CD4-positive, alpha-beta memory T cell (primary cell): ENCODE measurements at regions not wholly inside any gene's neighbourhood (a gene's known extent, or its start where the extent isn't known, plus 50 kb on each side); places are given as distances from the start of the nearest gene placed in this dataset.

Experiments
- CTCF ChIA-PET: fragments of 350-600 bp; sonication (Branson Sonifier 250); formaldehyde crosslinking; loops from one replicate; lab custom pipeline; 2021; ENCODE audit warnings: inconsistent platforms; ENCODE audit not compliant: partially characterized antibody; lab: Charles Lee
- POLR2A ChIA-PET: fragments of 350-600 bp; sonication (Branson Sonifier 250); formaldehyde crosslinking; loops from one replicate; lab custom pipeline; 2021; ENCODE audit not compliant: partially characterized antibody; lab: Charles Lee
- DNase-seq, 5 donors: peaks; one replicate each; pipeline versions ENCODE4 v3.0.0 to v3.0.0-alpha.2; 2020 to 2022; ENCODE audit warnings: mixed read lengths in 1 of 5
- H3K27ac ChIP-seq: one replicate; pipeline ENCODE4 v1.7.0; 2013; ENCODE audit warnings: low read depth, low read length
- H3K27me3 ChIP-seq: 2 replicates; pipeline ENCODE4 v1.7.0; 2013; ENCODE audit warnings: mild to moderate bottlenecking, low read length, moderate library complexity; ENCODE audit not compliant: insufficient read depth
- H3K36me3 ChIP-seq: 2 replicates; pipeline ENCODE4 v1.7.0; 2013; ENCODE audit warnings: mild to moderate bottlenecking, low read length, moderate library complexity; ENCODE audit not compliant: insufficient read depth
- H3K4me1 ChIP-seq: 2 replicates; pipeline ENCODE4 v1.7.0; 2013; ENCODE audit warnings: mild to moderate bottlenecking, low read length, moderate library complexity; ENCODE audit not compliant: insufficient read depth
- H3K4me3 ChIP-seq, 2 donors: one replicate each; pipeline ENCODE4 v1.7.0; 2013; ENCODE audit warnings: low read length in 2 of 2, mild to moderate bottlenecking in 1 of 2
- H3K9me3 ChIP-seq, 2 donors: one replicate each; pipeline ENCODE4 v1.7.0; 2013; ENCODE audit warnings: low read length in 2 of 2, control low read depth in 1 of 2; ENCODE audit not compliant: control insufficient read depth in 1 of 2
- H3K27ac Mint-ChIP-seq, 7 donors: one replicate each; pipeline ENCODE4 v1.8.0; 2020 to 2021; ENCODE audit warnings: mixed read lengths in 7 of 7, mild to moderate bottlenecking in 6 of 7, inconsistent platforms in 3 of 7, moderate library complexity in 3 of 7
- H3K27me3 Mint-ChIP-seq, 2 donors: one replicate each; pipeline ENCODE4 v1.8.0; 2020 to 2021; ENCODE audit warnings: mixed read lengths in 2 of 2
- H3K36me3 Mint-ChIP-seq, 2 donors: one replicate each; pipeline ENCODE4 v1.8.0; 2020 to 2021; ENCODE audit warnings: mixed read lengths in 2 of 2, inconsistent platforms in 1 of 2, mild to moderate bottlenecking in 1 of 2
- H3K4me1 Mint-ChIP-seq, 4 donors: one replicate each; pipeline ENCODE4 v1.8.0; 2020 to 2021; ENCODE audit warnings: mixed read lengths in 4 of 4, mild to moderate bottlenecking in 1 of 4
- H3K4me3 Mint-ChIP-seq, 8 donors: one replicate each; pipeline ENCODE4 v1.8.0; 2020 to 2021; ENCODE audit warnings: mixed read lengths in 8 of 8, mild to moderate bottlenecking in 7 of 8, moderate library complexity in 6 of 8, inconsistent platforms in 3 of 8
- H3K9me3 Mint-ChIP-seq, 8 donors: one replicate each; pipeline ENCODE4 v1.8.0; 2020 to 2021; ENCODE audit warnings: mixed read lengths in 8 of 8, mild to moderate bottlenecking in 5 of 8, inconsistent platforms in 3 of 8, moderate library complexity in 1 of 8
- intact Hi-C: fragments of 100-400 bp; cut with micrococcal nuclease; formaldehyde crosslinking; loops from one replicate; pipeline ENCODE4 v1.15.1; 2023

- intact Hi-C loops, result no loop called here
- H3K4me1 ChIP-seq, result no peaks in the 10 kb centered on the region
- no peak for DNase-seq
- no peak overlapping the region for H3K4me3 ChIP-seq
- no peak overlapping the region for H3K27ac ChIP-seq
- Mint-ChIP-seq H3K27me3 (no peaks in the 10 kb centered on the region), H3K27ac (no peak overlapping the region), H3K4me3 (no peak overlapping the region), H3K36me3 (no peaks in the 10 kb centered on the region), H3K9me3 (peaks cover 0 to 3% (median 0%) of the 10 kb centered on the region in 8 donors), H3K4me1 (no peaks in the 10 kb centered on the region)
- H3K27me3 ChIP-seq, result no peaks in the 10 kb centered on the region
- CTCF ChIA-PET, result no interaction called here
- no peaks in the 10 kb centered on the region for H3K36me3 ChIP-seq
- no peaks in the 10 kb centered on the region for H3K9me3 ChIP-seq
- POLR2A ChIA-PET, result no interaction called here
These were observed 66.1 kb upstream of the CXADR start for GRCh38 chr21:17446737-17447136.

- peaks cover 3 to 8% (median 6%) of the 10 kb centered on the region in 4 donors for H3K4me1 Mint-ChIP-seq
- Histone ChIP-seq H3K9me3 (no peaks in the 10 kb centered on the region), H3K27me3 (no peaks in the 10 kb centered on the region), H3K4me3 (no peak overlapping the region), H3K27ac (no peak overlapping the region), H3K4me1 (no peaks in the 10 kb centered on the region), H3K36me3 (no peaks in the 10 kb centered on the region)
- H3K9me3 Mint-ChIP-seq, result no peaks in the 10 kb centered on the region
- intact Hi-C loops, result no loop called here
- ChIA-PET POLR2A (no interaction called here), CTCF (no interaction called here)
- H3K4me3 Mint-ChIP-seq, result no peak overlapping the region
- no peak for DNase-seq
- peaks cover 0 to 2% of the 10 kb centered on the region in 2 donors for H3K36me3 Mint-ChIP-seq
- peaks cover 0 to 1% of the 10 kb centered on the region in 2 donors for H3K27me3 Mint-ChIP-seq
- no peak overlapping the region for H3K27ac Mint-ChIP-seq
These were observed 63.1 kb upstream of the CXADR start for GRCh38 chr21:17449701-17450100.

- H3K27ac Mint-ChIP-seq, result no peak overlapping the region
- peaks cover 0 to 3% of the 10 kb centered on the region in 2 donors for H3K36me3 Mint-ChIP-seq
- H3K27me3 Mint-ChIP-seq, result peaks cover 0 to 2% of the 10 kb centered on the region in 2 donors
- POLR2A ChIA-PET, result no interaction called here
- no peaks in the 10 kb centered on the region for H3K9me3 Mint-ChIP-seq
- Histone ChIP-seq H3K27ac (no peak overlapping the region), H3K27me3 (no peaks in the 10 kb centered on the region), H3K4me1 (no peaks in the 10 kb centered on the region), H3K4me3 (no peak overlapping the region), H3K9me3 (no peaks in the 10 kb centered on the region), H3K36me3 (no peaks in the 10 kb centered on the region)
- CTCF ChIA-PET, result no interaction called here
- H3K4me3 Mint-ChIP-seq, result no peak overlapping the region
- DNase-seq, result no peak
- intact Hi-C loops, result no loop called here
- H3K4me1 Mint-ChIP-seq, result peaks cover 4 to 10% (median 7%) of the 10 kb centered on the region in 4 donors
These were observed 61.4 kb upstream of the CXADR start for GRCh38 chr21:17451364-17451891.

GRCh38 chr21:17454315-17455027 lies 58.4 kb upstream of the CXADR start:
- no peak overlapping the region for H3K4me3 ChIP-seq
- no peaks in the 10 kb centered on the region for H3K9me3 ChIP-seq
- POLR2A ChIA-PET, result interaction anchor here (0.6 kb wide), 1 partner anchor 70 kb away, joined by 6 read pairs; no protein-coding TSS in a partner anchor
- DNase-seq, result peak; percentile 3 to 39 (median 12)
- H3K4me3 Mint-ChIP-seq, result peak overlapping the region in 6 of 8 donors; percentile 3 to 61 (median 20)
- peaks cover 4 to 10% (median 7%) of the 10 kb centered on the region in 4 donors for H3K4me1 Mint-ChIP-seq
- peak overlapping the region in 2 of 7 donors; percentile 15 to 75 for H3K27ac Mint-ChIP-seq
- no peaks in the 10 kb centered on the region for H3K4me1 ChIP-seq
- H3K36me3 ChIP-seq, result no peaks in the 10 kb centered on the region
- CTCF ChIA-PET, result no interaction called here
- no peaks in the 10 kb centered on the region for H3K27me3 ChIP-seq
- H3K27ac ChIP-seq, result no peak overlapping the region
- intact Hi-C loops, result no loop called here
- H3K9me3 Mint-ChIP-seq, result no peaks in the 10 kb centered on the region
- peaks cover 0 to 3% of the 10 kb centered on the region in 2 donors for H3K36me3 Mint-ChIP-seq
- peaks cover 2 to 5% of the 10 kb centered on the region in 2 donors for H3K27me3 Mint-ChIP-seq

GRCh38 chr21:17455028-17455353 lies 57.9 kb upstream of the CXADR start:
- Histone ChIP-seq H3K36me3 (no peaks in the 10 kb centered on the region), H3K4me1 (no peaks in the 10 kb centered on the region), H3K9me3 (no peaks in the 10 kb centered on the region), H3K27me3 (no peaks in the 10 kb centered on the region), H3K27ac (no peak overlapping the region), H3K4me3 (no peak overlapping the region)
- Mint-ChIP-seq H3K36me3 (peaks cover 0 to 3% of the 10 kb centered on the region in 2 donors), H3K27me3 (peaks cover 3 to 6% of the 10 kb centered on the region in 2 donors), H3K9me3 (no peaks in the 10 kb centered on the region), H3K4me3 (peak overlapping the region in 2 of 8 donors; percentile 8 to 10), H3K4me1 (peaks cover 4 to 10% (median 7%) of the 10 kb centered on the region in 4 donors), H3K27ac (peak overlapping the region in 1 of 7 donors; percentile 75)
- no peak for DNase-seq
- ChIA-PET POLR2A (no interaction called here), CTCF (no interaction called here)
- intact Hi-C loops, result no loop called here

GRCh38 chr21:17455451-17455850 lies 57.4 kb upstream of the CXADR start:
- H3K27me3 Mint-ChIP-seq, result peaks cover 3 to 6% of the 10 kb centered on the region in 2 donors
- no peaks in the 10 kb centered on the region for H3K4me1 ChIP-seq
- H3K36me3 ChIP-seq, result no peaks in the 10 kb centered on the region
- no peak overlapping the region for H3K27ac Mint-ChIP-seq
- peaks cover 0 to 3% of the 10 kb centered on the region in 2 donors for H3K36me3 Mint-ChIP-seq
- H3K4me3 Mint-ChIP-seq, result no peak overlapping the region
- H3K4me1 Mint-ChIP-seq, result peaks cover 4 to 10% (median 7%) of the 10 kb centered on the region in 4 donors
- ChIA-PET CTCF (no interaction called here), POLR2A (no interaction called here)
- no peaks in the 10 kb centered on the region for H3K9me3 ChIP-seq
- no peak overlapping the region for H3K4me3 ChIP-seq
- no peak overlapping the region for H3K27ac ChIP-seq
- no peak for DNase-seq
- H3K27me3 ChIP-seq, result no peaks in the 10 kb centered on the region
- no peaks in the 10 kb centered on the region for H3K9me3 Mint-ChIP-seq
- intact Hi-C loops, result no loop called here

- Mint-ChIP-seq H3K4me1 (peaks cover 4 to 10% (median 7%) of the 10 kb centered on the region in 4 donors), H3K27ac (no peak overlapping the region), H3K27me3 (peaks cover 3 to 7% of the 10 kb centered on the region in 2 donors), H3K36me3 (peaks cover 0 to 3% of the 10 kb centered on the region in 2 donors), H3K4me3 (no peak overlapping the region), H3K9me3 (no peaks in the 10 kb centered on the region)
- Histone ChIP-seq H3K4me1 (no peaks in the 10 kb centered on the region), H3K27ac (no peak overlapping the region), H3K9me3 (no peaks in the 10 kb centered on the region), H3K36me3 (no peaks in the 10 kb centered on the region), H3K27me3 (no peaks in the 10 kb centered on the region), H3K4me3 (no peak overlapping the region)
- ChIA-PET CTCF (no interaction called here), POLR2A (no interaction called here)
- intact Hi-C loops, result no loop called here
- no peak for DNase-seq
These were observed 54.6 kb upstream of the CXADR start for GRCh38 chr21:17458279-17458678.
